K562 (cell line): ENCODE measurements at regions not wholly inside any gene's neighbourhood (a gene's known extent, or its start where the extent isn't known, plus 50 kb on each side); places are given as distances from the start of the nearest gene placed in this dataset.

Experiments used
- ATAC-seq: fragments of 200-7000 bp; cut with Tn5 transposase; 3 replicates; pipeline ENCODE4 v1.9.1; 2020; ENCODE audit warnings: moderate library complexity
- BruUV-seq: library from RNA; stranded (reverse); fragments of 400-500 nt; replicated peaks from 2 replicates; lab custom pipeline; 2021; lab: Mats Ljungman, UMichigan
- CTCF ChIA-PET: fragments of 300-600 bp; formaldehyde crosslinking; extraction: SDS; loops from one replicate; lab custom pipeline; 2021; ENCODE audit warnings: low intra/inter-chr PET ratio; lab: Yijun Ruan, JAX
- POLR2A ChIA-PET: fragments of 300-600, 350-650 bp; sonication (Branson Sonifier 250); formaldehyde crosslinking; extraction: SDS; loops from one replicate; lab custom pipeline; 2021; ENCODE audit warnings: antibody characterized with exemption, inconsistent platforms; lab: Yijun Ruan, JAX
- DNase-seq, 4 experiments: peaks; one replicate each; pipeline versions ENCODE4 v3.0.0 to v3.0.0-alpha.2; 2011 to 2018; ENCODE audit warnings: low spot score in 3 of 4, mixed read lengths in 3 of 4; ENCODE audit errors: extremely low read depth in 1 of 4
- FAIRE-seq: peaks from 2 replicates; lab custom pipeline; 2011; peaks lifted over from hg19 to GRCh38; lab: Jason Lieb, UNC
- H2AFZ ChIP-seq: 2 replicates; pipeline ENCODE4 v1.6.0; 2011; ENCODE audit warnings: low read depth, low read length, control low read depth, inconsistent platforms
- H3K27ac ChIP-seq: fragments of 200-600 bp; 3 replicates; pipeline ENCODE4 v1.8.0; 2011; ENCODE audit warnings: low read depth, mild to moderate bottlenecking, control low read depth, inconsistent platforms, low read length, moderate library complexity, mixed read lengths; ENCODE audit errors: extremely low read depth
- H3K27me3 ChIP-seq, 2 experiments: fragments of 300-600 bp in 1 of 2; 2 replicates in 1 of 2; 3 replicates in 1 of 2; pipeline versions ENCODE4 v1.6.0 to v1.8.0; 2011; ENCODE audit warnings: inconsistent platforms in 2 of 2, low read length in 2 of 2, mild to moderate bottlenecking in 1 of 2, mixed read lengths in 1 of 2, moderate library complexity in 1 of 2; ENCODE audit not compliant: control insufficient read depth in 2 of 2, insufficient read depth in 2 of 2
- H3K36me3 ChIP-seq: fragments of 300-600 bp; 3 replicates; pipeline ENCODE4 v1.8.0; 2011; ENCODE audit warnings: mild to moderate bottlenecking, low read length, inconsistent platforms; ENCODE audit not compliant: control insufficient read depth, insufficient read depth
- H3K4me1 ChIP-seq, 2 experiments: fragments of 200-600 bp in 1 of 2; replicated peaks in 1 of 2; 2 replicates in 1 of 2; 3 replicates in 1 of 2; pipeline versions ENCODE4 v1.5.1 to v1.8.0; 2011; ENCODE audit warnings: inconsistent platforms in 2 of 2, low read length in 2 of 2, mild to moderate bottlenecking in 1 of 2, mixed read lengths in 1 of 2, moderate library complexity in 1 of 2; ENCODE audit not compliant: control insufficient read depth in 2 of 2, insufficient read depth in 2 of 2
- H3K4me2 ChIP-seq: 2 replicates; pipeline ENCODE4 v1.6.1; 2011; ENCODE audit warnings: low read length, control low read depth, inconsistent platforms, mixed read lengths; ENCODE audit not compliant: insufficient read depth
- H3K4me3 ChIP-seq: fragments of 200-600 bp; sonication (generic), shearing (Covaris generic); 2 replicates; pipeline ENCODE4 v1.5.1; 2016; ENCODE audit warnings: control low read depth, inconsistent platforms
- H3K79me2 ChIP-seq: fragments of 200-600 bp; 3 replicates; pipeline ENCODE4 v1.8.0; 2011; ENCODE audit warnings: low read length, inconsistent platforms; ENCODE audit not compliant: control insufficient read depth, insufficient read depth
- H3K9ac ChIP-seq, 2 experiments: 2 replicates each; pipeline versions ENCODE4 v1.6.0 to v1.6.1; 2011; ENCODE audit warnings: low read depth in 2 of 2, low read length in 2 of 2, control low read depth in 1 of 2, inconsistent platforms in 1 of 2, mild to moderate bottlenecking in 1 of 2, mixed read lengths in 1 of 2; ENCODE audit not compliant: insufficient read depth in 1 of 2
- H3K9me1 ChIP-seq: one replicate; pipeline ENCODE4 v1.6.0; 2011; ENCODE audit warnings: inconsistent platforms, mild to moderate bottlenecking, low read length, moderate library complexity; ENCODE audit not compliant: control insufficient read depth, insufficient read depth
- H3K9me3 ChIP-seq: replicated peaks from 2 replicates; pipeline ENCODE4 v1.5.1; 2011; ENCODE audit warnings: low read depth, low read length, inconsistent platforms; ENCODE audit not compliant: control insufficient read depth, insufficient read depth
- H4K20me1 ChIP-seq: replicated peaks from 2 replicates; pipeline ENCODE4 v1.6.1; 2011; ENCODE audit warnings: low read length, inconsistent platforms, mixed read lengths; ENCODE audit not compliant: control insufficient read depth, insufficient read depth
- CBFA2T3 ChIP-seq: fragments of 450-650 bp; IDR thresholded peaks from 2 replicates; pipeline ENCODE4 v1.6.1; 2017
- CHD2 ChIP-seq: IDR thresholded peaks from 2 replicates; pipeline ENCODE4 v1.6.1; 2011; ENCODE audit warnings: low read depth, low read length
- CTBP1 ChIP-seq: fragments of 450-650 bp; IDR thresholded peaks from 2 replicates; pipeline ENCODE4 v1.6.1; 2016; ENCODE audit warnings: borderline replicate concordance
- NCOR1 ChIP-seq: fragments of 450-650 bp; IDR thresholded peaks from 2 replicates; pipeline ENCODE4 v1.6.1; 2016; ENCODE audit warnings: mild to moderate bottlenecking, moderate library complexity
- NR4A1 ChIP-seq, 2 experiments: fragments of 250-450 bp in 1 of 2; fragments of 450-650 bp in 1 of 2; sonication (Bioruptor Pico) in 1 of 2; IDR thresholded peaks; 2 replicates each; pipeline versions ENCODE4 v1.4.0 to v1.6.1; 2016 to 2020; ENCODE audit warnings: mild to moderate bottlenecking in 2 of 2, missing compliant biosample characterization in 1 of 2, missing genetic modification characterization in 1 of 2, moderate library complexity in 1 of 2
- POLR3G ChIP-seq: IDR thresholded peaks from 2 replicates; pipeline ENCODE4 v1.6.1; 2011; ENCODE audit not compliant: insufficient read length, insufficient replicate concordance; ENCODE audit errors: extremely low read depth
- RCOR1 ChIP-seq, 2 experiments: IDR thresholded peaks; 2 replicates each; pipeline ENCODE4 v1.6.1; 2012; ENCODE audit warnings: low read depth in 2 of 2, low read length in 2 of 2, borderline replicate concordance in 1 of 2, improper control_type of control experiment in 1 of 2
- SPI1 ChIP-seq: IDR thresholded peaks from 2 replicates; pipeline ENCODE4 v1.6.1; 2011; ENCODE audit warnings: low read depth, low read length, control low read depth, borderline replicate concordance
- ZNF124 ChIP-seq: sonication (generic); formaldehyde crosslinking; IDR thresholded peaks from 2 replicates; pipeline ENCODE4 v1.8.1; 2022; ENCODE audit warnings: missing genetic modification reagents
- ZNF232 ChIP-seq: sonication (generic); formaldehyde crosslinking; IDR thresholded peaks from 2 replicates; pipeline ENCODE4 v1.8.0; 2022; ENCODE audit warnings: mild to moderate bottlenecking, missing genetic modification reagents
- ZNF274 ChIP-seq: IDR thresholded peaks from 2 replicates; pipeline ENCODE4 v1.6.1; 2011; ENCODE audit warnings: low read depth, mild to moderate bottlenecking, low read length, moderate library complexity, borderline replicate concordance
- WGBS: fragments of 100-300 bp; shearing (Covaris generic); methylation state at CpG from one replicate; pipeline ENCODE4 v1.1.6; 2016; ENCODE audit warnings: low coverage, mixed read lengths; ENCODE audit not compliant: insufficient coverage; ENCODE audit errors: missing lambda C conversion rate; 5-methylcytosine and 5-hydroxymethylcytosine counted together
- in situ Hi-C: fragments of 300-500 bp; cut with MboI; formaldehyde crosslinking; loops from 4 replicates; pipeline ENCODE4 v1.15.0; 2018; ENCODE audit warnings: inconsistent platforms, mixed read lengths
- intact Hi-C: fragments of 100-400 bp; cut with micrococcal nuclease; formaldehyde crosslinking; loops from 2 replicates; pipeline ENCODE4 v1.14.2; 2022
- TF ChIP-seq, protein P1 (sequence below), 2 experiments: fragments of 250-450 bp in 1 of 2; fragments of 450-650 bp in 1 of 2; sonication (Bioruptor Pico) in 1 of 2; IDR thresholded peaks; 2 replicates each; pipeline versions ENCODE4 v1.6.1 to v1.8.0; 2016 to 2021; ENCODE audit warnings: mild to moderate bottlenecking in 2 of 2, moderate library complexity in 2 of 2, missing compliant biosample characterization in 1 of 2, missing genetic modification characterization in 1 of 2
- TF ChIP-seq, protein P2 (sequence below): fragments of 450-650 bp; formaldehyde crosslinking; IDR thresholded peaks from 2 replicates; pipeline ENCODE4 v1.4.0; 2020; ENCODE audit warnings: mild to moderate bottlenecking, moderate library complexity
- TF ChIP-seq, protein P3 (sequence below): fragments of 450-650 bp; IDR thresholded peaks from 2 replicates; pipeline ENCODE4 v1.6.1; 2016; ENCODE audit warnings: borderline replicate concordance
- TF ChIP-seq, protein P4 (sequence below): fragments of 200-800 bp; sonication (Bioruptor generic); IDR thresholded peaks from 2 replicates; pipeline ENCODE4 v1.6.1; 2017; ENCODE audit warnings: missing genetic modification characterization, missing compliant biosample characterization
- TF ChIP-seq, protein P5 (sequence below): sonication (generic); formaldehyde crosslinking; IDR thresholded peaks from 2 replicates; pipeline ENCODE4 v1.8.0; 2022; ENCODE audit warnings: missing genetic modification reagents, mild to moderate bottlenecking, borderline replicate concordance

DNA sequence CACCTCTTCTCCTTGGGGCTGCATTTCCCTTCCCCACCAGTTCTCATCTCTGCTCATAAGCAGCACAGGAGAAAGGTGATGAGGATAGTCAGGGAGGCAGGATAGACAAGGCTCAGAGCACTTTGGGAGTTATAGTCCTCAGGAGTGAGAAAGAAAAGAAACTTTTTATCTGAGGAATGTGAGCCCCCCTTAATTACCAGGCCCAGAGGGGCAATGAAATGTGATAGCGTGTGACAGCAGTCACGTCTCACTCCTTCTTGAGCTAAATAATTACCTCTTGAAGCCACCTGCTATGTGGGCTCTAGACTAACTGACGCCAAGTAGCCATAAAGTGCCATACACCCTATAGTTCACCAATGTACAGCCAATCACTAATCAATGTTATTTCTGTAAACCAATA, 105.8 kb downstream of the SPP2 start:
- Histone ChIP-seq H3K9me3 (no peaks in the 10 kb centered on the region), H3K79me2 (no peaks in the 10 kb centered on the region), H3K27me3 (no peaks in the 10 kb centered on the region), H3K9me1 (no peaks in the 10 kb centered on the region), H3K4me2 (no peak overlapping the region), H3K36me3 (no peaks in the 10 kb centered on the region), H2AFZ (no peak overlapping the region), H3K9ac (no peak overlapping the region), H3K4me3 (no peak overlapping the region), H3K27ac (no peak overlapping the region), H4K20me1 (no peaks in the 10 kb centered on the region), H3K4me1 (no peaks in the 10 kb centered on the region)
- no TSS peak for BruUV-seq
- FAIRE-seq (no peak), DNase-seq (no peak), ATAC-seq (no peak)
- 0% methylated on average over 3 of the region's 3 CpGs for WGBS
- ChIA-PET POLR2A (no interaction called here), CTCF (no interaction called here)
- intact Hi-C loops: no loop called here
- in situ Hi-C loops: no loop called here
- TF ChIP-seq RCOR1 (IDR thresholded peaks at IDR 0.05; ENCODE audit: borderline replicate concordance in 1 of 2, low read depth in 2 of 2, low read length in 2 of 2): no peak
- TF ChIP-seq CTBP1: no peak
- TF ChIP-seq, protein P1, sequence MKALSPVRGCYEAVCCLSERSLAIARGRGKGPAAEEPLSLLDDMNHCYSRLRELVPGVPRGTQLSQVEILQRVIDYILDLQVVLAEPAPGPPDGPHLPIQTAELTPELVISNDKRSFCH (CRISPR knock-in tag; IDR thresholded peaks at IDR 0.05): no peak
- TF ChIP-seq, protein P1 (tag; IDR thresholded peaks at IDR 0.05): no peak
- TF ChIP-seq, protein P2, sequence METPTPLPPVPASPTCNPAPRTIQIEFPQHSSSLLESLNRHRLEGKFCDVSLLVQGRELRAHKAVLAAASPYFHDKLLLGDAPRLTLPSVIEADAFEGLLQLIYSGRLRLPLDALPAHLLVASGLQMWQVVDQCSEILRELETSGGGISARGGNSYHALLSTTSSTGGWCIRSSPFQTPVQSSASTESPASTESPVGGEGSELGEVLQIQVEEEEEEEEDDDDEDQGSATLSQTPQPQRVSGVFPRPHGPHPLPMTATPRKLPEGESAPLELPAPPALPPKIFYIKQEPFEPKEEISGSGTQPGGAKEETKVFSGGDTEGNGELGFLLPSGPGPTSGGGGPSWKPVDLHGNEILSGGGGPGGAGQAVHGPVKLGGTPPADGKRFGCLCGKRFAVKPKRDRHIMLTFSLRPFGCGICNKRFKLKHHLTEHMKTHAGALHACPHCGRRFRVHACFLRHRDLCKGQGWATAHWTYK (CRISPR knock-in tag): no peak
- TF ChIP-seq CBFA2T3: no peak
- TF ChIP-seq SPI1: no peak
- no peak for TF ChIP-seq NCOR1
- TF ChIP-seq NR4A1 (CRISPR knock-in tag; IDR thresholded peaks at IDR 0.05): no peak
- no peak for TF ChIP-seq NR4A1 (tag; IDR thresholded peaks at IDR 0.05)
- TF ChIP-seq, protein P3, sequence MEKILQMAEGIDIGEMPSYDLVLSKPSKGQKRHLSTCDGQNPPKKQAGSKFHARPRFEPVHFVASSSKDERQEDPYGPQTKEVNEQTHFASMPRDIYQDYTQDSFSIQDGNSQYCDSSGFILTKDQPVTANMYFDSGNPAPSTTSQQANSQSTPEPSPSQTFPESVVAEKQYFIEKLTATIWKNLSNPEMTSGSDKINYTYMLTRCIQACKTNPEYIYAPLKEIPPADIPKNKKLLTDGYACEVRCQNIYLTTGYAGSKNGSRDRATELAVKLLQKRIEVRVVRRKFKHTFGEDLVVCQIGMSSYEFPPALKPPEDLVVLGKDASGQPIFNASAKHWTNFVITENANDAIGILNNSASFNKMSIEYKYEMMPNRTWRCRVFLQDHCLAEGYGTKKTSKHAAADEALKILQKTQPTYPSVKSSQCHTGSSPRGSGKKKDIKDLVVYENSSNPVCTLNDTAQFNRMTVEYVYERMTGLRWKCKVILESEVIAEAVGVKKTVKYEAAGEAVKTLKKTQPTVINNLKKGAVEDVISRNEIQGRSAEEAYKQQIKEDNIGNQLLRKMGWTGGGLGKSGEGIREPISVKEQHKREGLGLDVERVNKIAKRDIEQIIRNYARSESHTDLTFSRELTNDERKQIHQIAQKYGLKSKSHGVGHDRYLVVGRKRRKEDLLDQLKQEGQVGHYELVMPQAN: no peak
- no peak for TF ChIP-seq CHD2
- TF ChIP-seq ZNF274: no peak
- TF ChIP-seq, protein P4, sequence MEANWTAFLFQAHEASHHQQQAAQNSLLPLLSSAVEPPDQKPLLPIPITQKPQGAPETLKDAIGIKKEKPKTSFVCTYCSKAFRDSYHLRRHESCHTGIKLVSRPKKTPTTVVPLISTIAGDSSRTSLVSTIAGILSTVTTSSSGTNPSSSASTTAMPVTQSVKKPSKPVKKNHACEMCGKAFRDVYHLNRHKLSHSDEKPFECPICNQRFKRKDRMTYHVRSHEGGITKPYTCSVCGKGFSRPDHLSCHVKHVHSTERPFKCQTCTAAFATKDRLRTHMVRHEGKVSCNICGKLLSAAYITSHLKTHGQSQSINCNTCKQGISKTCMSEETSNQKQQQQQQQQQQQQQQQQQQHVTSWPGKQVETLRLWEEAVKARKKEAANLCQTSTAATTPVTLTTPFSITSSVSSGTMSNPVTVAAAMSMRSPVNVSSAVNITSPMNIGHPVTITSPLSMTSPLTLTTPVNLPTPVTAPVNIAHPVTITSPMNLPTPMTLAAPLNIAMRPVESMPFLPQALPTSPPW (CRISPR knock-in tag): no peak
- TF ChIP-seq, protein P5, sequence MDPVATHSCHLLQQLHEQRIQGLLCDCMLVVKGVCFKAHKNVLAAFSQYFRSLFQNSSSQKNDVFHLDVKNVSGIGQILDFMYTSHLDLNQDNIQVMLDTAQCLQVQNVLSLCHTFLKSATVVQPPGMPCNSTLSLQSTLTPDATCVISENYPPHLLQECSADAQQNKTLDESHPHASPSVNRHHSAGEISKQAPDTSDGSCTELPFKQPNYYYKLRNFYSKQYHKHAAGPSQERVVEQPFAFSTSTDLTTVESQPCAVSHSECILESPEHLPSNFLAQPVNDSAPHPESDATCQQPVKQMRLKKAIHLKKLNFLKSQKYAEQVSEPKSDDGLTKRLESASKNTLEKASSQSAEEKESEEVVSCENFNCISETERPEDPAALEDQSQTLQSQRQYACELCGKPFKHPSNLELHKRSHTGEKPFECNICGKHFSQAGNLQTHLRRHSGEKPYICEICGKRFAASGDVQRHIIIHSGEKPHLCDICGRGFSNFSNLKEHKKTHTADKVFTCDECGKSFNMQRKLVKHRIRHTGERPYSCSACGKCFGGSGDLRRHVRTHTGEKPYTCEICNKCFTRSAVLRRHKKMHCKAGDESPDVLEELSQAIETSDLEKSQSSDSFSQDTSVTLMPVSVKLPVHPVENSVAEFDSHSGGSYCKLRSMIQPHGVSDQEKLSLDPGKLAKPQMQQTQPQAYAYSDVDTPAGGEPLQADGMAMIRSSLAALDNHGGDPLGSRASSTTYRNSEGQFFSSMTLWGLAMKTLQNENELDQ (CRISPR knock-in tag): no peak
- TF ChIP-seq POLR3G: no peak
- TF ChIP-seq ZNF232 (CRISPR knock-in tag): no peak
- no peak for TF ChIP-seq ZNF124
